K562 (cell line): ENCODE measurements at regions not wholly inside any gene's neighbourhood (a gene's known extent, or its start where the extent isn't known, plus 50 kb on each side); places are given as distances from the start of the nearest gene placed in this dataset.

Experiments
- ATAC-seq: fragments of 200-7000 bp; cut with Tn5 transposase; 3 replicates; pipeline ENCODE4 v1.9.1; 2020; ENCODE audit warnings: moderate library complexity
- BruUV-seq: library from RNA; stranded (reverse); fragments of 400-500 nt; replicated peaks from 2 replicates; lab custom pipeline; 2021; lab: Mats Ljungman, UMichigan
- CTCF ChIA-PET: fragments of 300-600 bp; formaldehyde crosslinking; extraction: SDS; loops from one replicate; lab custom pipeline; 2021; ENCODE audit warnings: low intra/inter-chr PET ratio; lab: Yijun Ruan, JAX
- POLR2A ChIA-PET: fragments of 300-600, 350-650 bp; sonication (Branson Sonifier 250); formaldehyde crosslinking; extraction: SDS; loops from one replicate; lab custom pipeline; 2021; ENCODE audit warnings: antibody characterized with exemption, inconsistent platforms; lab: Yijun Ruan, JAX
- DNase-seq, 4 experiments: peaks; one replicate each; pipeline versions ENCODE4 v3.0.0 to v3.0.0-alpha.2; 2011 to 2018; ENCODE audit warnings: low spot score in 3 of 4, mixed read lengths in 3 of 4; ENCODE audit errors: extremely low read depth in 1 of 4
- FAIRE-seq: peaks from 2 replicates; lab custom pipeline; 2011; peaks lifted over from hg19 to GRCh38; lab: Jason Lieb, UNC
- H2AFZ ChIP-seq: 2 replicates; pipeline ENCODE4 v1.6.0; 2011; ENCODE audit warnings: low read depth, low read length, control low read depth, inconsistent platforms
- H3K27ac ChIP-seq: fragments of 200-600 bp; 3 replicates; pipeline ENCODE4 v1.8.0; 2011; ENCODE audit warnings: low read depth, mild to moderate bottlenecking, control low read depth, inconsistent platforms, low read length, moderate library complexity, mixed read lengths; ENCODE audit errors: extremely low read depth
- H3K27me3 ChIP-seq, 2 experiments: fragments of 300-600 bp in 1 of 2; 2 replicates in 1 of 2; 3 replicates in 1 of 2; pipeline versions ENCODE4 v1.6.0 to v1.8.0; 2011; ENCODE audit warnings: inconsistent platforms in 2 of 2, low read length in 2 of 2, mild to moderate bottlenecking in 1 of 2, mixed read lengths in 1 of 2, moderate library complexity in 1 of 2; ENCODE audit not compliant: control insufficient read depth in 2 of 2, insufficient read depth in 2 of 2
- H3K36me3 ChIP-seq: fragments of 300-600 bp; 3 replicates; pipeline ENCODE4 v1.8.0; 2011; ENCODE audit warnings: mild to moderate bottlenecking, low read length, inconsistent platforms; ENCODE audit not compliant: control insufficient read depth, insufficient read depth
- H3K4me1 ChIP-seq, 2 experiments: fragments of 200-600 bp in 1 of 2; replicated peaks in 1 of 2; 2 replicates in 1 of 2; 3 replicates in 1 of 2; pipeline versions ENCODE4 v1.5.1 to v1.8.0; 2011; ENCODE audit warnings: inconsistent platforms in 2 of 2, low read length in 2 of 2, mild to moderate bottlenecking in 1 of 2, mixed read lengths in 1 of 2, moderate library complexity in 1 of 2; ENCODE audit not compliant: control insufficient read depth in 2 of 2, insufficient read depth in 2 of 2
- H3K4me2 ChIP-seq: 2 replicates; pipeline ENCODE4 v1.6.1; 2011; ENCODE audit warnings: low read length, control low read depth, inconsistent platforms, mixed read lengths; ENCODE audit not compliant: insufficient read depth
- H3K4me3 ChIP-seq: fragments of 200-600 bp; sonication (generic), shearing (Covaris generic); 2 replicates; pipeline ENCODE4 v1.5.1; 2016; ENCODE audit warnings: control low read depth, inconsistent platforms
- H3K79me2 ChIP-seq: fragments of 200-600 bp; 3 replicates; pipeline ENCODE4 v1.8.0; 2011; ENCODE audit warnings: low read length, inconsistent platforms; ENCODE audit not compliant: control insufficient read depth, insufficient read depth
- H3K9ac ChIP-seq, 2 experiments: 2 replicates each; pipeline versions ENCODE4 v1.6.0 to v1.6.1; 2011; ENCODE audit warnings: low read depth in 2 of 2, low read length in 2 of 2, control low read depth in 1 of 2, inconsistent platforms in 1 of 2, mild to moderate bottlenecking in 1 of 2, mixed read lengths in 1 of 2; ENCODE audit not compliant: insufficient read depth in 1 of 2
- H3K9me1 ChIP-seq: one replicate; pipeline ENCODE4 v1.6.0; 2011; ENCODE audit warnings: inconsistent platforms, mild to moderate bottlenecking, low read length, moderate library complexity; ENCODE audit not compliant: control insufficient read depth, insufficient read depth
- H3K9me3 ChIP-seq: replicated peaks from 2 replicates; pipeline ENCODE4 v1.5.1; 2011; ENCODE audit warnings: low read depth, low read length, inconsistent platforms; ENCODE audit not compliant: control insufficient read depth, insufficient read depth
- H4K20me1 ChIP-seq: replicated peaks from 2 replicates; pipeline ENCODE4 v1.6.1; 2011; ENCODE audit warnings: low read length, inconsistent platforms, mixed read lengths; ENCODE audit not compliant: control insufficient read depth, insufficient read depth
- CHAMP1 ChIP-seq: fragments of 450-650 bp; IDR thresholded peaks from 2 replicates; pipeline ENCODE4 v1.6.1; 2016; ENCODE audit warnings: mild to moderate bottlenecking
- CSDE1 ChIP-seq, 2 experiments: fragments of 450-650 bp; IDR thresholded peaks; 2 replicates each; pipeline ENCODE4 v1.6.1; 2016; ENCODE audit warnings: mild to moderate bottlenecking in 1 of 2
- GATAD2A ChIP-seq: fragments of 450-650 bp; IDR thresholded peaks from 2 replicates; pipeline ENCODE4 v1.6.1; 2017
- HNRNPK ChIP-seq: fragments of 200-400 bp; formaldehyde crosslinking; IDR thresholded peaks from one replicate; pipeline ENCODE4 v1.6.1; 2018; ENCODE audit warnings: mild to moderate bottlenecking, low read depth, low read length; ENCODE audit not compliant: poor library complexity, severe bottlenecking
- MTA2 ChIP-seq: fragments of 450-650 bp; IDR thresholded peaks from 2 replicates; pipeline ENCODE4 v1.6.1; 2016; ENCODE audit warnings: low read depth
- PCBP2 ChIP-seq: fragments of 200-400 bp; formaldehyde crosslinking; IDR thresholded peaks from 2 replicates; pipeline ENCODE4 v1.6.1; 2018; ENCODE audit warnings: low read length, low read depth, mild to moderate bottlenecking, moderate library complexity; ENCODE audit not compliant: poor library complexity, severe bottlenecking
- PHF20 ChIP-seq: fragments of 450-650 bp; IDR thresholded peaks from 2 replicates; pipeline ENCODE4 v1.6.1; 2018; ENCODE audit not compliant: partially characterized antibody
- PTRF ChIP-seq: fragments of 450-650 bp; IDR thresholded peaks from 2 replicates; pipeline ENCODE4 v1.6.1; 2016; ENCODE audit warnings: mild to moderate bottlenecking, missing genetic modification characterization, missing compliant biosample characterization
- ZFP36 ChIP-seq: fragments of 150-350 bp; IDR thresholded peaks from 2 replicates; pipeline ENCODE4 v1.6.1; 2018; ENCODE audit warnings: low read length, low read depth; ENCODE audit not compliant: partially characterized antibody
- ZNF12 ChIP-seq: sonication (generic); formaldehyde crosslinking; IDR thresholded peaks from 2 replicates; pipeline ENCODE4 v1.4.0; 2020; ENCODE audit warnings: mild to moderate bottlenecking, missing genetic modification reagents
- WGBS: fragments of 100-300 bp; shearing (Covaris generic); methylation state at CpG from one replicate; pipeline ENCODE4 v1.1.6; 2016; ENCODE audit warnings: low coverage, mixed read lengths; ENCODE audit not compliant: insufficient coverage; ENCODE audit errors: missing lambda C conversion rate; 5-methylcytosine and 5-hydroxymethylcytosine counted together
- in situ Hi-C: fragments of 300-500 bp; cut with MboI; formaldehyde crosslinking; loops from 4 replicates; pipeline ENCODE4 v1.15.0; 2018; ENCODE audit warnings: inconsistent platforms, mixed read lengths
- intact Hi-C: fragments of 100-400 bp; cut with micrococcal nuclease; formaldehyde crosslinking; loops from 2 replicates; pipeline ENCODE4 v1.14.2; 2022
- TF ChIP-seq, protein P1 (sequence below): IDR thresholded peaks from 2 replicates; pipeline ENCODE4 v1.6.1; 2011; ENCODE audit not compliant: insufficient read length; ENCODE audit errors: extremely low read depth
- TF ChIP-seq, protein P2 (sequence below): fragments of 450-650 bp; conservative IDR thresholded peaks from 2 replicates; pipeline ENCODE4 v1.6.1; 2016; ENCODE audit warnings: missing genetic modification characterization, low read depth, mild to moderate bottlenecking, control low read depth, missing compliant biosample characterization

DNA sequence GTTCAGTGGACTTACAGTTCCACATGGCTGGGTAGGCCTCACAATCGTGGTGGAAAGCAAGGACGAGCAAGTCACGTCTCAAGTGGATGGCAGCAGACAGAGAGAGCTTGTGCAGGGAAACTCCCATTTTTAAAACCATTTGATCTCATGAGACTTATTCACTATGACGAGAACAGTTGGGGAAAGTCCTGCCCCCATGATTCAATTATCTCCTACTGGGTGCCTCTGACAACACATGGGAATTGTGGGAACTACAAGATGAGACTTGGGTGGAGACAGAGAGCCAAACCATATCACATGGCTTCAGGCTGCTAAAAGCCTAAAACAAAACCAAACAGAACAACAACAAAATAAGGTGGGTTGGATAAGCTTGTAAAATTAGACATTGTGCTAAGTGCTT, 194.4 kb upstream of the CPEB2 start (continued):
- no peak for TF ChIP-seq CHAMP1
- no peak for TF ChIP-seq ZNF12 (CRISPR knock-in tag)
- no peak for TF ChIP-seq MTA2
- no peak for TF ChIP-seq GATAD2A
- TF ChIP-seq, protein P1, sequence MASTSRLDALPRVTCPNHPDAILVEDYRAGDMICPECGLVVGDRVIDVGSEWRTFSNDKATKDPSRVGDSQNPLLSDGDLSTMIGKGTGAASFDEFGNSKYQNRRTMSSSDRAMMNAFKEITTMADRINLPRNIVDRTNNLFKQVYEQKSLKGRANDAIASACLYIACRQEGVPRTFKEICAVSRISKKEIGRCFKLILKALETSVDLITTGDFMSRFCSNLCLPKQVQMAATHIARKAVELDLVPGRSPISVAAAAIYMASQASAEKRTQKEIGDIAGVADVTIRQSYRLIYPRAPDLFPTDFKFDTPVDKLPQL = no peak
- no peak for TF ChIP-seq CSDE1 (IDR thresholded peaks at IDR 0.05)
- TF ChIP-seq, all 486 proteins: peak for 0

- Histone ChIP-seq H2AFZ (no peak overlapping the region), H3K9ac (no peak overlapping the region), H3K36me3 (no peaks in the 10 kb centered on the region), H3K4me1 (no peaks in the 10 kb centered on the region), H3K9me1 (no peaks in the 10 kb centered on the region), H4K20me1 (no peaks in the 10 kb centered on the region), H3K27ac (no peak overlapping the region), H3K27me3 (no peaks in the 10 kb centered on the region), H3K79me2 (no peaks in the 10 kb centered on the region), H3K4me3 (no peak overlapping the region), H3K4me2 (no peak overlapping the region), H3K9me3 (no peaks in the 10 kb centered on the region)
- BruUV-seq = no TSS peak
- 0% methylated on average over 1 of the region's 2 CpGs for WGBS
- intact Hi-C loops (no loop called here), in situ Hi-C loops (no loop called here)
- TF ChIP-seq, protein P2, sequence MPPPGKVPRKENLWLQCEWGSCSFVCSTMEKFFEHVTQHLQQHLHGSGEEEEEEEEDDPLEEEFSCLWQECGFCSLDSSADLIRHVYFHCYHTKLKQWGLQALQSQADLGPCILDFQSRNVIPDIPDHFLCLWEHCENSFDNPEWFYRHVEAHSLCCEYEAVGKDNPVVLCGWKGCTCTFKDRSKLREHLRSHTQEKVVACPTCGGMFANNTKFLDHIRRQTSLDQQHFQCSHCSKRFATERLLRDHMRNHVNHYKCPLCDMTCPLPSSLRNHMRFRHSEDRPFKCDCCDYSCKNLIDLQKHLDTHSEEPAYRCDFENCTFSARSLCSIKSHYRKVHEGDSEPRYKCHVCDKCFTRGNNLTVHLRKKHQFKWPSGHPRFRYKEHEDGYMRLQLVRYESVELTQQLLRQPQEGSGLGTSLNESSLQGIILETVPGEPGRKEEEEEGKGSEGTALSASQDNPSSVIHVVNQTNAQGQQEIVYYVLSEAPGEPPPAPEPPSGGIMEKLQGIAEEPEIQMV (tag) = no peak
- TF ChIP-seq PHF20 = no peak
- peak; percentile 58 for TF ChIP-seq PCBP2
- TF ChIP-seq PTRF (tag) = no peak
- peak; percentile 69 for TF ChIP-seq HNRNPK
- TF ChIP-seq ZFP36 = no peak
- ChIA-PET CTCF (no interaction called here), POLR2A (no interaction called here)
- ATAC-seq = no peak
- DNase-seq = no peak
- FAIRE-seq = no peak
These were observed 193.1 kb upstream of the CPEB2 start for GRCh38 chr4:14809203-14809602.
